Activated CD4-positive, alpha-beta T cell treated with anti-CD3 and anti-CD28 coated beads, Interleukin-2, Interleukin-6, amounts not matched to agents 100 ng/mL and 50 ng/mL, durations not matched to agents 16 hours and 8 hours (primary cell): ENCODE measurements at regions not wholly inside any gene's neighbourhood (a gene's known extent, or its start where the extent isn't known, plus 50 kb on each side); places are given as distances from the start of the nearest gene placed in this dataset.
"Not testable (repeated sequence)": the region's sequence is repeated elsewhere in the genome, so short reads cannot be mapped to it uniquely, and the experiment has no call there.

Source experiments
- DNase-seq: peaks from one replicate; pipeline ENCODE4 v3.0.0-alpha.2; 2020

- DNase-seq = no peak
Measured at GRCh38 chr12:105596731-105597130, 266.2 kb downstream of the C12orf75 start.

- DNase-seq = no peak
Measured at GRCh38 chr12:105598031-105598430, 267.5 kb downstream of the C12orf75 start.

- DNase-seq = no peak
Measured at GRCh38 chr12:105600911-105601545, 270.5 kb downstream of the C12orf75 start.

- DNase-seq = peak; percentile 16
Measured at GRCh38 chr12:105602312-105602711, 271.8 kb downstream of the C12orf75 start.

- not testable (repeated sequence) for DNase-seq
Measured at GRCh38 chr12:105604281-105604680, 273.8 kb downstream of the C12orf75 start.

- not testable (repeated sequence) for DNase-seq
Measured at GRCh38 chr12:105606613-105607012, 276.1 kb downstream of the C12orf75 start.

GRCh38 chr12:105609001-105609400 lies 278.5 kb downstream of the C12orf75 start:
- DNase-seq = not testable (repeated sequence)

GRCh38 chr12:105610459-105610858 lies 280.0 kb downstream of the C12orf75 start:
- DNase-seq = no peak

GRCh38 chr12:105611340-105611739 lies 280.8 kb downstream of the C12orf75 start:
- DNase-seq = no peak

GRCh38 chr12:105613269-105613668 lies 282.8 kb downstream of the C12orf75 start:
- DNase-seq = no peak

- no peak for DNase-seq
Measured at GRCh38 chr12:105613887-105614286, 283.4 kb downstream of the C12orf75 start.

- DNase-seq = no peak
Measured at GRCh38 chr12:105616971-105617540, 286.6 kb downstream of the C12orf75 start.

- no peak for DNase-seq
Measured at GRCh38 chr12:105622220-105622619, 291.7 kb downstream of the C12orf75 start.

GRCh38 chr12:105622846-105623736 lies 292.6 kb downstream of the C12orf75 start:
- DNase-seq = no peak

- no peak for DNase-seq
Measured at GRCh38 chr12:105626653-105627052, 296.2 kb downstream of the C12orf75 start.

GRCh38 chr12:105637470-105637869 lies 307.0 kb downstream of the C12orf75 start:
- no peak for DNase-seq

GRCh38 chr12:105640761-105641160 lies 310.3 kb downstream of the C12orf75 start:
- no peak for DNase-seq

GRCh38 chr12:105641749-105642148 lies 311.3 kb downstream of the C12orf75 start:
- no peak for DNase-seq

GRCh38 chr12:105644770-105645169 lies 314.3 kb downstream of the C12orf75 start:
- no peak for DNase-seq

- DNase-seq = no peak
Measured at GRCh38 chr12:105654606-105655005, 324.1 kb downstream of the C12orf75 start.

GRCh38 chr12:105658389-105658788 lies 327.9 kb downstream of the C12orf75 start:
- no peak for DNase-seq

GRCh38 chr12:105659355-105660075 lies 329.0 kb downstream of the C12orf75 start:
- DNase-seq = no peak

- not testable (repeated sequence) for DNase-seq
Measured at GRCh38 chr12:105664765-105665164, 334.3 kb downstream of the C12orf75 start.
